ENCODE measurements at regions not wholly inside any gene's neighbourhood (a gene's known extent, or its start where the extent isn't known, plus 50 kb on each side); places are given as distances from the start of the nearest gene placed in this dataset.
"Not testable (repeated sequence)": the region's sequence is repeated elsewhere in the genome, so short reads cannot be mapped to it uniquely, and the experiment has no call there.

GRCh38 chr18:68428661-68429060 lies 286.2 kb downstream of the TMX3 start:
- no peak for DNase-seq (ENCODE audit: low spot score)

- DNase-seq (ENCODE audit: low spot score), result no peak
Observed at GRCh38 chr18:68427951-68428401, 286.9 kb downstream of the TMX3 start.

GRCh38 chr18:68426731-68427315 lies 288.1 kb downstream of the TMX3 start:
- no peak for DNase-seq (ENCODE audit: low spot score)

- DNase-seq (ENCODE audit: low spot score), result no peak
Observed at GRCh38 chr18:68418881-68419280, 296.0 kb downstream of the TMX3 start.

- no peak for DNase-seq (ENCODE audit: low spot score)
Observed at GRCh38 chr18:68418226-68418868, 296.6 kb downstream of the TMX3 start.

GRCh38 chr18:68417826-68418225 lies 297.1 kb downstream of the TMX3 start:
- DNase-seq (ENCODE audit: low spot score), result no peak

GRCh38 chr18:68417166-68417799 lies 297.6 kb downstream of the TMX3 start:
- no peak for DNase-seq (ENCODE audit: low spot score)

GRCh38 chr18:68414407-68414806 lies 300.5 kb downstream of the TMX3 start:
- DNase-seq (ENCODE audit: low spot score), result no peak

GRCh38 chr18:68409576-68409975 lies 305.3 kb downstream of the TMX3 start:
- DNase-seq (ENCODE audit: low spot score), result no peak

GRCh38 chr18:68406761-68407160 lies 308.1 kb downstream of the TMX3 start:
- DNase-seq (ENCODE audit: low spot score), result no peak

- no peak for DNase-seq (ENCODE audit: low spot score)
Observed at GRCh38 chr18:68402784-68403183, 312.1 kb downstream of the TMX3 start.

- no peak for DNase-seq (ENCODE audit: low spot score)
Observed at GRCh38 chr18:68400889-68401288, 314.0 kb downstream of the TMX3 start.

- DNase-seq (ENCODE audit: low spot score), result no peak
Observed at GRCh38 chr18:68399721-68400120, 315.2 kb downstream of the TMX3 start.

- no peak for DNase-seq (ENCODE audit: low spot score)
Observed at GRCh38 chr18:68397241-68398035, 317.5 kb downstream of the TMX3 start.

- DNase-seq (ENCODE audit: low spot score), result no peak
Observed at GRCh38 chr18:68394705-68395104, 320.2 kb downstream of the TMX3 start.

GRCh38 chr18:68391801-68392200 lies 323.1 kb downstream of the TMX3 start:
- no peak for DNase-seq (ENCODE audit: low spot score)

GRCh38 chr18:68387246-68387645 lies 327.7 kb downstream of the TMX3 start:
- no peak for DNase-seq (ENCODE audit: low spot score)

- not testable (repeated sequence) for DNase-seq (ENCODE audit: low spot score)
Observed at GRCh38 chr18:68383979-68384378, 330.9 kb downstream of the TMX3 start.

- no peak for DNase-seq (ENCODE audit: low spot score)
Observed at GRCh38 chr18:68376926-68377325, 338.0 kb downstream of the TMX3 start.

GRCh38 chr18:68362907-68363306 lies 352.0 kb downstream of the TMX3 start:
- DNase-seq (ENCODE audit: low spot score), result no peak

- DNase-seq (ENCODE audit: low spot score), result no peak
Observed at GRCh38 chr18:68355637-68356036, 359.3 kb downstream of the TMX3 start.

GRCh38 chr18:68354176-68354575 lies 360.7 kb downstream of the TMX3 start:
- DNase-seq (ENCODE audit: low spot score), result no peak

Data from germinal center (tissue), 1 donor.